ENCODE measurements at regions not wholly inside any gene's neighbourhood (a gene's known extent, or its start where the extent isn't known, plus 50 kb on each side); places are given as distances from the start of the nearest gene placed in this dataset.

DNA sequence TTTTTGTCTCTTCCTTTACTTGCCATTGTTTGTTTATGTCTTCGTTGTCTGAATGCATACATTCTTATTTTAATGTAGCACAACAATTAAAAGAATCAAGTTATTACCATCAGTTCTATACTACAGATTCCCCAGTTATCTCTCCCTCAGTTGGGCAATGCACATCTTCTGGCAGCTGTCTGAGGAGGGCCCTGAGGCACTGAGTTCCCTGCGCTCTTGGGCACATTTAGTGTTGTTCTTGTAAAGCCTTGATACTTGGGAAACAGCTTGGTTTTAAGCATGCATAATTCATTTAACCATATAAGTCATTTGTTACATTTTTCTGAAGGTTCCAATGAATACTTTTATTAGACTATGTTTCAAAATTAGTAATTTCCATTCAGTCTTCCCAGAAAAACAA, 117.9 kb downstream of the C6orf118 start:
- ChIA-PET CTCF (no interaction called here), POLR2A (no interaction called here)
- DNase-seq (no peak), ATAC-seq (no peak)
- intact Hi-C loops (cut with DNase I, micrococcal nuclease) = no loop called here
- Mint-ChIP-seq H3K4me1 (no peaks in the 10 kb centered on the region), H3K9me3 (ENCODE audit: low read depth) (peaks cover 4% of the 10 kb centered on the region), H3K27me3 (no peaks in the 10 kb centered on the region), H3K4me3 (no peak overlapping the region), H3K36me3 (ENCODE audit: low read depth) (no peaks in the 10 kb centered on the region), H3K27ac (no peak overlapping the region)

DNA sequence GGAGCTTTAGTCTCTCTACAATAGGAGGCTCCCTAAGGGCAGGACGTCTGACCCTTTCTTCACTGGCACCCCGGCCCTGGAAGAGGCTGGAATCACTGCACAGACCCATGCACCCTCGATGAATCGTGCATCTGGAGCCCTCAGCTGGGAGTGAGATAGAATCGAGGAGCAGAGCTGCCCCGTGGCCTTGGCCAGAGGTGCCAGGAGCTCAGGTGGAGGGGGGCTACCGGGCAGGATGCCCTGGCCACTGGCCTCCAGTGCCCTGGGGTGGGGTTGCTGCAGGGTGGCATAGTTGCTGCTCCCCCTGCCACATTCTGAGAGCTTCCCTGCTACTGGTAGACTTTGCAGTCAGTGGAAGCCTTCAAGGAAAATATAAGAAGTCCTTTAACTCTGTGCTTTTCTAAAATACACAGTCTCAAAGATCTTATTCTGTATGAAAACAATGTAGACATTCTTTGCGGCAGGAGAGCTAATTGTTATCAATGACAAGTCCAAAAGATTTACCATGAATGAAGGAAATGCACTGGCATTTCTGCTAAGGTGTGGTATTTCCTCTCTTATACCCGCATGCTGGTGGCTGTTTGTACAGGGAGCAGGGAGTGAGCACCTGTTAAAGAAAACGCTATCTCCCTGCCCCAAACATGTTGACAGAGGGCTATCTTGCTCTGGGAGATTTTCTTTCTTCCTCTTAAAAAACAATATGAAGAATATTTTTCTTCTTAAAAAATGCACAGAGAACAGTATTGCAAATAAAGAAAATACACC, 122.8 kb downstream of the C6orf118 start:
- ChIA-PET CTCF (no interaction called here), POLR2A (no interaction called here)
- H3K27me3 Mint-ChIP-seq = no peaks in the 10 kb centered on the region

DNA sequence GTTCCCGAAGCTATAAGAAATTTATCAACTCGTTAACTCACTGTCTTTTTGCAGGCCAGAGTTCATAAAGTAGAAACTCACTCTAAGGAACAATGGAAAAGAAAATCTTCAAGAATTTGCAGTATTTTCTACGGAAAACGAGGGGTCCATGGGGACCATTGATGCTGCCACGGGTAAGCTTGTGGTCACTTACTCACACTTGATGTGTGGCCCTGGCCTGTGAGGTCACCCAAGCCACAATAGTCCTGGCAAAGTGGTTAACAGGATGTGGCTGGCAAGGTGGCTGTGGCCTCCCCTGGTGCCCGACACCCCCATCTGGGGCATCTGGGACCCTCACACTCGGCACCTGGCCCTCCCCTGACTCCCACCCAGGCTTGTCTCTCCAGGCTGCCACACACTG, 123.4 kb downstream of the C6orf118 start:
- Mint-ChIP-seq H3K4me1 (no peaks in the 10 kb centered on the region), H3K36me3 (ENCODE audit: low read depth) (no peaks in the 10 kb centered on the region), H3K27me3 (no peaks in the 10 kb centered on the region), H3K9me3 (ENCODE audit: low read depth) (peaks cover 4% of the 10 kb centered on the region), H3K4me3 (no peak overlapping the region), H3K27ac (no peak overlapping the region)
- ATAC-seq (no peak), DNase-seq (no peak)
- intact Hi-C loops (cut with DNase I, micrococcal nuclease) = no loop called here
- ChIA-PET CTCF (no interaction called here), POLR2A (no interaction called here)

More for the DNA sequence above, 122.8 kb downstream of the C6orf118 start:
- DNase-seq = no peak
- H3K9me3 Mint-ChIP-seq (ENCODE audit: low read depth) = peaks cover 6% of the 10 kb centered on the region
- no peak overlapping the region for H3K27ac Mint-ChIP-seq
- intact Hi-C loops (cut with DNase I, micrococcal nuclease) = no loop called here
- ATAC-seq = no peak
- no peaks in the 10 kb centered on the region for H3K4me1 Mint-ChIP-seq
- no peaks in the 10 kb centered on the region for H3K36me3 Mint-ChIP-seq (ENCODE audit: low read depth)
- H3K4me3 Mint-ChIP-seq = no peak overlapping the region

DNA sequence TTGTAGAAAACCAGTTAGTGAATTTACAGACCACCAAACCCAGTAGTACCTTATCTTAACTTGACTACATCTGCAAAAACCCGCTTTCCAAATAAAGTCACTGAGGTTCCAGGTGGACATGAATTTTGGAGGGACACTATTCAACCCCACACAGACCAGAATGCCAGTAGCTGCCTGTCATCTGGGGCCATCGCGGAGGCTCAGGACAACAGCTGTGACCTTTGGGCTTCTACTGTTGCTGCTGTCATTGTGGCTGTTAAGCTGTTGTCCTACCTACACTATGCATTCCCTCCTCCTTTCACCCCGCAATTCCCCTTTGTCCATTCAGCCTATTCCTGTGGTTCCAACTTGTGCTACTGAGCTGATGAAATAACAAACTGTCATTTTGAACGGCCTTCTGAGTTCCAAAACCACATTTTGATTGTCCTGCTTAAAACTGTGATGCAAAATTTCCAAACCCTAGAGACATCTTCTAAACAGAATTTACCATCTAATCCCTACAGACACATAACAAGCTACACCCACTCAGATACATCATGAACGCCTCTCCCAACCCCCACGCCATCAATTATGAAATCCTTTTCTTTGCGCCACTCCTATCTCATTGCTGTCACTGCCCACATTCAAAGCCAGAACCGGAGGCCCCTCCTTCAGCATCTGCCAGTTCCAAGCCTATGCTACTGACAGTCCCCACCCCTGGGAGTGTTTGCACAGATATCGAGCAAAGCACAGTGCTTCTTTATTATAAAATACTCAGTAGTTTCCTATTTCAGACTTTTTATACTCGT, 125.0 kb downstream of the C6orf118 start:
- intact Hi-C loops (cut with DNase I, micrococcal nuclease) = no loop called here
- H3K4me3 Mint-ChIP-seq = no peak overlapping the region
- H3K36me3 Mint-ChIP-seq (ENCODE audit: low read depth) = no peaks in the 10 kb centered on the region

DNA sequence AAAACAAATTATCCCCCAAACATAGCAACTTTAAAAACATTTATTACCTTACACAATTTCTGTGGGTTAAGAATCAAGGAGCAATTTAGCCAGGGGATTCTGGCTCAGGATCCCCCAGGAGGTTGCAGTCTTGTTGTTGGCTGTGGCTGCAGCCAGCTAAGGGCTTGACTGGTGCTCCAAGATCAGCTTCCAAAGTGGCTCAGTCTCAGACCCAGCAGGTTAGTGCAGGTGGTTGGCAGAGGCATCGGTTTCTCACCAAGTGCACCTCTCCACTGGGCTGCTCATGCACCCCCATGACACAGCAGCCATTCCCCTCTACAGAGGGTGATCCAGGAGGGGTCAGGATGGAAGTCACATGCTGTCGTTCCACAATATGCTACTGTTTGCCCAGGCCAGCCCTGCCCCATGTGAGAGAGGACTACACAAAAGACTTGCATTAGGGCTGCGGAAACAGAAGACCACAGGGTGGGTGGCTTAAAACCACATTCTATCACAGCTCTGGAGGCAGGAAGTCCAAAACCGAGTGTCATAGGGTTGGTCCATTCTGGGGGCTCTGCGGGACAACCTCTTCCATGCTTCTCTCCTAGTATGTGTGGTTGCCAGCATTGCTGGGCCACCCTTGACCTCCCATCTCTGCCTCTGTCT, 125.8 kb downstream of the C6orf118 start:
- Mint-ChIP-seq H3K4me1 (no peaks in the 10 kb centered on the region), H3K4me3 (no peak overlapping the region), H3K27ac (no peak overlapping the region), H3K36me3 (ENCODE audit: low read depth) (no peaks in the 10 kb centered on the region), H3K27me3 (no peaks in the 10 kb centered on the region), H3K9me3 (ENCODE audit: low read depth) (peaks cover 4% of the 10 kb centered on the region)
- ChIA-PET CTCF (no interaction called here), POLR2A (interaction anchor here (0.6 kb wide), 1 partner anchor 343 kb away, joined by 8 read pairs; no protein-coding TSS in a partner anchor)
- intact Hi-C loops (cut with DNase I, micrococcal nuclease) = no loop called here
- no peak for ATAC-seq
- no peak for DNase-seq

More for the DNA sequence above, 125.0 kb downstream of the C6orf118 start:
- no peak for ATAC-seq
- DNase-seq = no peak
- ChIA-PET CTCF (no interaction called here), POLR2A (interaction anchor here (0.6 kb wide), 1 partner anchor 344 kb away, joined by 8 read pairs; no protein-coding TSS in a partner anchor)
- H3K27ac Mint-ChIP-seq = no peak overlapping the region
- no peaks in the 10 kb centered on the region for H3K27me3 Mint-ChIP-seq
- no peaks in the 10 kb centered on the region for H3K4me1 Mint-ChIP-seq
- peaks cover 4% of the 10 kb centered on the region for H3K9me3 Mint-ChIP-seq (ENCODE audit: low read depth)

DNA sequence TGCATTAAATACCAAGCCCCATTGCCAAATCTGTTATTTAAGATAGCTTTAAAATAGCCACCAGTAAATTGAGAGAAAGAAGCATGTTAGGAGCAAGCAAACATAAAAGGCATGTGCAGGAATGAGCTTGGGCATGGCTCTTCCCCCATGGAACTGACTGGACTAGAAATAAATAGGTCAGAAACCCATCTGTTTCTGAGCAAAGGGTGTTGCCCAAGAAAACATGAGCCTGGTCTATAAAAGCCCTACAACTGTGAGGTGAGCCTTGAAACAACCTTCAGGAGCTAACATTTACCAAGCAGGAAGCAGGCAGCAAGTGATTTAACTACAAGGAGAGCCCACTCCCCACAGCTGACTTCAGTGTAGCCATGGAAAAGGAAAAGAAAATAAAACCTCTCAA, 126.3 kb downstream of the C6orf118 start:
- H3K27ac Mint-ChIP-seq = no peak overlapping the region
- no peak for DNase-seq
- no peak for ATAC-seq
- H3K36me3 Mint-ChIP-seq (ENCODE audit: low read depth) = no peaks in the 10 kb centered on the region
- no peaks in the 10 kb centered on the region for H3K4me1 Mint-ChIP-seq
- peaks cover 4% of the 10 kb centered on the region for H3K9me3 Mint-ChIP-seq (ENCODE audit: low read depth)
- ChIA-PET POLR2A (no interaction called here), CTCF (no interaction called here)
- intact Hi-C loops (cut with DNase I, micrococcal nuclease) = no loop called here
- H3K4me3 Mint-ChIP-seq = no peak overlapping the region
- no peaks in the 10 kb centered on the region for H3K27me3 Mint-ChIP-seq

DNA sequence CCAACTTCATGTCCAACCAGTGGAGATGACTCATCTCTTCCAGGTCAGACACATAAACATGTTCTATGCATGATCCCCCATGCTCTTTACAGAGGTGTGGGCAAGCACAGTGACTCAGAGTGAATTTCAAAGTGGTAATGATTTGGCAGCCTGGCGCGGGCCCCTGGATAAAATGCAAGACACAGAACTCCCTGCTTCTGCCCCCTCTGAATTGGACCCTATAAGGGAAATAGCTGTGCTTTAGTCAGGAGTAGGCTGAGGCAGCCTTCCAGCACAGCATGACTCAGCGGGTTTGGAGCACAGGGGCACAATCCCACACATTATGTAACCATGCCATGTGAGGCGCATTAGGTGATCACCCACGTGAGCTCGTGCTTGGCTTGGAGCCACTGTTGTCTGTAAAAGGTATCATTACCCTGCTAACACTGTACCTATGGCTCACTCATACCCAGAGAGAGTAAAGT, 127.4 kb downstream of the C6orf118 start:
- no peak overlapping the region for H3K27ac Mint-ChIP-seq
- POLR2A ChIA-PET = no interaction called here

DNA sequence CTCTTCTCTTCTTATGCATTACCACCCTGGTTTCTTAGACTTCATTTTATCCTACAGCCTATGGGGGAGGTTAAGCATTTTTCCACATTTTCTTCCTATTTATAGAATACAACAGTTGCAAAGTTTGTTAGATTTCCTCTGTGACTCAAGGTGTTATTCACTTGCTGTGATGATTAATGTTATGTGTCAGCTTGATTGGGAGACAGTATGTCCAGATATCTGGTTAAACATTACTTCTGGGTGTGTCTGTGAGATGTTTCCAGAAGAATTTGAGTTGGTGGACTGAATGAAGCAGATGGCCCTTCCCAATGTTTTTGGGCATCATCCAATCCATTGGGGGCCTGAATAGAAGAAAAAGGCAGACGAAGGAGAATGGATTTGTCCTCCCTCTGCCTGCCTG, 131.3 kb downstream of the C6orf118 start:
- ATAC-seq = no peak
- Mint-ChIP-seq H3K9me3 (ENCODE audit: low read depth) (peaks cover 13% of the 10 kb centered on the region), H3K4me1 (no peaks in the 10 kb centered on the region), H3K4me3 (no peak overlapping the region), H3K27ac (no peak overlapping the region), H3K27me3 (no peaks in the 10 kb centered on the region), H3K36me3 (ENCODE audit: low read depth) (no peaks in the 10 kb centered on the region)
- POLR2A ChIA-PET = no interaction called here
- intact Hi-C loops (cut with DNase I, micrococcal nuclease) = no loop called here
- CTCF ChIA-PET = no interaction called here
- no peak for DNase-seq

More for the DNA sequence above, 127.4 kb downstream of the C6orf118 start:
- ATAC-seq = no peak
- CTCF ChIA-PET = no interaction called here
- Mint-ChIP-seq H3K4me1 (no peaks in the 10 kb centered on the region), H3K27me3 (no peaks in the 10 kb centered on the region), H3K9me3 (ENCODE audit: low read depth) (peaks cover 4% of the 10 kb centered on the region), H3K4me3 (no peak overlapping the region), H3K36me3 (ENCODE audit: low read depth) (no peaks in the 10 kb centered on the region)
- no peak for DNase-seq
- intact Hi-C loops (cut with DNase I, micrococcal nuclease) = no loop called here

DNA sequence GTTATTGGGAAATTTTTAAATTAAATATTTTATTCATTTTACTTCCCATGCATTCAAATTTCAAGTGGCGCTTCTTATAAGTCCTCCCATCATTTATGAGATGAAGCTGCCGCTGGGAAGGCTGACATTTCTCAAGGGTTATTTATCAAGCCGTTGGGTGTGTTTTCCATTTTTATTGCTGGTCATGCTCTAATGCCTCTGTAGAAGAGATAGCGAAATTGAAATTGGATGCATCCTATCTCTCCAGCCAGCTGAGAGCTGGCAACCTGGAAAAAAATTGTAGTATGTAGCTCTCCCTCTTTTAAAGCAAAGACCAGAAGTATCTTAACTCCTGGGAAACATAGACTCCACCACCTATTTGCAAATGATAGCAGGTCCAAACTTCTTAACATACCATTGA, 135.9 kb downstream of the C6orf118 start:
- no peak overlapping the region for H3K27ac Mint-ChIP-seq
- ChIA-PET CTCF (no interaction called here), POLR2A (no interaction called here)
- intact Hi-C loops (cut with DNase I, micrococcal nuclease) = no loop called here
- H3K4me1 Mint-ChIP-seq = no peaks in the 10 kb centered on the region
- H3K36me3 Mint-ChIP-seq (ENCODE audit: low read depth) = no peaks in the 10 kb centered on the region
- H3K27me3 Mint-ChIP-seq = no peaks in the 10 kb centered on the region
- ATAC-seq (no peak), DNase-seq (no peak)
- no peak overlapping the region for H3K4me3 Mint-ChIP-seq
- H3K9me3 Mint-ChIP-seq (ENCODE audit: low read depth) = peaks cover 18% of the 10 kb centered on the region

DNA sequence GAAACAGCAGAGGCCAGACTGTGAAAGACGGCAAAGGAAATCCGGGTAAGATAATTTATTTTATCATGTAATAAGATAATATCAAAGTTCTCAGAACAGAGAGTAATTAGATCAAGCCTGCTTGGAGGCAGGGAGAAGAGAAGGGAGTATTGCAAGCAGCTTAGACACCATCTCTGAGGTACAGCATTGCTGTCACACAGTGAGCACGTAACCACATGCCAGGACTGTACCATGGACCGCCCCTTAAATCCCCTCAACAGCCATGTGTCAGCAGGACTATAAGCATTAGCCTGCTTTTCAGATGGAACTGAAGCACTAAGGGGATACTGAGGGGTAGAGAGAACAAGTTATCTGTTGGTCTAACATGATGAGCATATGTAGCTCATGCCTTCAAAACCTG, 141.5 kb downstream of the C6orf118 start:
- H3K4me3 Mint-ChIP-seq = no peak overlapping the region
- peaks cover 12% of the 10 kb centered on the region for H3K9me3 Mint-ChIP-seq (ENCODE audit: low read depth)
- no peak for DNase-seq
- no peak for ATAC-seq
- H3K27me3 Mint-ChIP-seq = no peaks in the 10 kb centered on the region
- ChIA-PET POLR2A (no interaction called here), CTCF (no interaction called here)
- no peaks in the 10 kb centered on the region for H3K36me3 Mint-ChIP-seq (ENCODE audit: low read depth)
- H3K27ac Mint-ChIP-seq = no peak overlapping the region
- intact Hi-C loops (cut with DNase I, micrococcal nuclease) = no loop called here
- no peaks in the 10 kb centered on the region for H3K4me1 Mint-ChIP-seq

DNA sequence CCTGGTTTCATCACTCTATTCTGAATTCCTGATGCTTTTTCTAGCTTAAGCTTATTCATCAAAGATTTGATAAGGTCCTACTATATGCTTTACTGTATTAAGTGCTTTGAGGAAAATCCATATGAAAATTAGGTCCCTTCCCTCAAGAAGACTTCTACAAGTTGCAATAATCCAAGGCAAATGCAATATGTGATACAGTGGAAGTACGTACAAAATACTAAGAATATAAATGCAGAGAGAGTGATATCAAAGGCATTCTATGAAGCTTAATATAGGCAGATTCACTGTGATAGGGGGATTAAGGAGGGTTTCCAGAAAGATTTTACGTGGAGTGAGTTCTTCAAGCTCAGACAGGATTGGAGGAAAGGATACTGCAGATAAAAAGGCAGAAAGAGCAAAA, 142.1 kb downstream of the C6orf118 start:
- Mint-ChIP-seq H3K4me1 (no peaks in the 10 kb centered on the region), H3K36me3 (ENCODE audit: low read depth) (no peaks in the 10 kb centered on the region), H3K27ac (no peak overlapping the region), H3K9me3 (ENCODE audit: low read depth) (peaks cover 12% of the 10 kb centered on the region), H3K27me3 (no peaks in the 10 kb centered on the region), H3K4me3 (no peak overlapping the region)
- intact Hi-C loops (cut with DNase I, micrococcal nuclease) = no loop called here
- ATAC-seq = no peak
- ChIA-PET POLR2A (no interaction called here), CTCF (no interaction called here)
- DNase-seq = no peak

DNA sequence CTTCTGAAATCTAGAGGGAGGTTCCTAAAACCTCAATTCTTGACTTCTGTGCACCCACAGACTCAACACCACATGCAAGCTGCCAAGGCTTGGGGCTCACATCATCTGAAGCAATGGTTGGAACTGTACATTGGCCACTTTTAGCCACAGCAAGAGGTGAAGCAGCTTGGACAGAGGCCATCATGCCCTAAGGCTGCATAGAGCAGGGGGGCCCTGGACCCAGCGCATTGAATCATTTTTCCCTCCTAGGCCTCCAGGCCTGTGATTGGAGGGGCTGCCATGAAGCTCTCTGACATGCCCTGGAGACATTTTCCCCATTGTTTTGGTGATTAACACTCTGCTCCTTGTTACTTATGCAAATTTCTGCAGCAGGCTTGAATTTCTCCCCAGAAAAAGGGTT, 145.9 kb downstream of the C6orf118 start:
- H3K9me3 Mint-ChIP-seq (ENCODE audit: low read depth) = peaks cover 5% of the 10 kb centered on the region
- no peaks in the 10 kb centered on the region for H3K4me1 Mint-ChIP-seq
- no peak overlapping the region for H3K4me3 Mint-ChIP-seq
- H3K27ac Mint-ChIP-seq = no peak overlapping the region
- no peaks in the 10 kb centered on the region for H3K36me3 Mint-ChIP-seq (ENCODE audit: low read depth)
- no peaks in the 10 kb centered on the region for H3K27me3 Mint-ChIP-seq
- intact Hi-C loops (cut with DNase I, micrococcal nuclease) = no loop called here
- no peak for DNase-seq
- ATAC-seq = no peak
- ChIA-PET CTCF (interaction anchor here (0.6 kb wide), 1 partner anchor 1899 kb away, joined by 3 read pairs; no protein-coding TSS in a partner anchor), POLR2A (no interaction called here)

Data from activated CD4-positive, alpha-beta T cell treated with anti-CD3 and anti-CD28 coated beads for 36 hours (primary cell).